ES-I3 (cell line): ENCODE measurements at regions not wholly inside any gene's neighbourhood (a gene's known extent, or its start where the extent isn't known, plus 50 kb on each side); places are given as distances from the start of the nearest gene placed in this dataset.

Experiments used
- H3K36me3 ChIP-seq: 2 replicates; pipeline ENCODE4 v1.6.1; 2013; ENCODE audit warnings: mild to moderate bottlenecking, low read length, control low read depth, moderate library complexity; ENCODE audit not compliant: insufficient read depth
- H3K4me1 ChIP-seq: 2 replicates; pipeline ENCODE4 v1.6.1; 2013; ENCODE audit warnings: mild to moderate bottlenecking, control low read depth, low read length; ENCODE audit not compliant: insufficient read depth
- H3K9ac ChIP-seq: 2 replicates; pipeline ENCODE4 v1.6.1; 2013; ENCODE audit warnings: low read depth, mild to moderate bottlenecking, low read length, moderate library complexity
- H3K9me3 ChIP-seq: 2 replicates; pipeline ENCODE4 v1.6.1; 2013; ENCODE audit warnings: mild to moderate bottlenecking, low read length, moderate library complexity; ENCODE audit not compliant: control insufficient read depth, insufficient read depth

- Histone ChIP-seq H3K9me3 (no peaks in the 10 kb centered on the region), H3K9ac (no peak overlapping the region), H3K4me1 (peaks cover 16% of the 10 kb centered on the region), H3K36me3 (no peaks in the 10 kb centered on the region)
Observed at GRCh38 chr15:66852064-66852905, 150.2 kb downstream of the SMAD6 start.

DNA sequence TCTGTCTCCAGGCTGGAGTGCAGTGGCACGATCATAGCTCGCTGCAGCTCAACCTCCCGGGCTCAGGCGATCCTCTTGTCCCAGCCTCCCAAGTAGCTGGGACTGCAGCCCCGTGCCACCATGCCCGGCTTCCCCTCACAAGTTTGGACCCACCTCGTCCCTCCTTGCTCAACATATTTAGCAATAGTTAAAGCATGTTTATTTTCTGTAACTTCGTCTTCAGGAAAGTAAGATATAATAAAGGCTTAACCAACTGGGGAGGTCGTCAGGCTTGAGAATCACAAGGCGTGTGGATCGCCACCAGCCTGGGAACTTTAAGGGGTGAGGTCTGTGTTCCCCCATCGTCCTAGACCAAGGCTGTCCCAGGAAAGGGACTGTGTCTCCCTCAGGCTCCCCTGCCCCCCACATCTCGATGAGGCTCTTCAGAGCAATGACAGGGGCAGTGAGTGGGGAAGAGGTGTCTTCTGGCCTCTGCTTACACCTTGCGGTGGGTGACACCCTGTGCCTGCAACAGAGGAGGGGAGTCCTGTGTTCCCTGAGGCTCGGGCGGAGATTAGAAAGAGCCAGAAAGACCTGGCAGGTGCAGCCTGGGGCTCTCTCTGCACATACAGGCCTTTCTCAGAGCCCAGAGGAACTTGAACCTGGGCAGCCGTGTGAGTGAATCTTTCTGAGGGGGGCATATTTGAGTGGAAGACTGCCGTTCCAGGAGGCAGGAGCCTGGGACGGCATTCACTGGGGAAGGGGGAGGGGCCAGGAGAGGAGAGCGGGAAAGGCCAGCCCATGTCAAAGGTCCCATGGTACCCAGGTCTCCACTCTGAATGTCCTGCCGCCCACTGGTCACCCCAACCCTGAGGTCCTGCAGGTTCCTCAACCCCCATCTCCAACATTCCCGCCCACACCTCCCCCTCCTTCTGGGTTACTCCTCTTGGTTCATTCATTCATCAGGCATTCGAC, 152.3 kb downstream of the SMAD6 start:
- Histone ChIP-seq H3K9me3 (no peaks in the 10 kb centered on the region), H3K9ac (no peak overlapping the region), H3K4me1 (peaks cover 16% of the 10 kb centered on the region), H3K36me3 (no peaks in the 10 kb centered on the region)

GRCh38 chr15:66855041-66855440, 153.0 kb downstream of the SMAD6 start:
- Histone ChIP-seq H3K9me3 (no peaks in the 10 kb centered on the region), H3K36me3 (no peaks in the 10 kb centered on the region), H3K9ac (no peak overlapping the region), H3K4me1 (peaks cover 16% of the 10 kb centered on the region)

DNA sequence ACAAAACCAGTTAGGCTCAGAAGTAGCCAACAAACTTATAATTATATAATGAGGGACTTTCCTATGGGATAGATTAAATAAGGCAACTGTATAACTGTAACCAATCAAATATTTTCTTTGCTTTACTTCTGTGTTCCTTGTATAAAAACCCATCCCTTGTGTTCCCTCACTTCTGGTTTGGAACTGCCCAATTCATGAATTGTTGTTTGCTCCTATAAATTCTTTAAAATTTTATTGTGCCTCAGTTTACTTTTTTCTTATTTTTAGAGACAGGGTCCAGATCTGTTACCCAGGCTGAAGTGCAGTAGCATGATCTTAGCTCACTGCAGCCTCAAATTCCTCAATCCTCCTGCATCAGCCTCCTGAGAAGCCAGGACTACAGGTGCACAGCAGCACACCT, 155.7 kb downstream of the SMAD6 start:
- Histone ChIP-seq H3K9me3 (no peaks in the 10 kb centered on the region), H3K4me1 (peaks cover 5% of the 10 kb centered on the region; the same call in 1 of the 2 replicates), H3K36me3 (no peaks in the 10 kb centered on the region), H3K9ac (no peak overlapping the region)

DNA sequence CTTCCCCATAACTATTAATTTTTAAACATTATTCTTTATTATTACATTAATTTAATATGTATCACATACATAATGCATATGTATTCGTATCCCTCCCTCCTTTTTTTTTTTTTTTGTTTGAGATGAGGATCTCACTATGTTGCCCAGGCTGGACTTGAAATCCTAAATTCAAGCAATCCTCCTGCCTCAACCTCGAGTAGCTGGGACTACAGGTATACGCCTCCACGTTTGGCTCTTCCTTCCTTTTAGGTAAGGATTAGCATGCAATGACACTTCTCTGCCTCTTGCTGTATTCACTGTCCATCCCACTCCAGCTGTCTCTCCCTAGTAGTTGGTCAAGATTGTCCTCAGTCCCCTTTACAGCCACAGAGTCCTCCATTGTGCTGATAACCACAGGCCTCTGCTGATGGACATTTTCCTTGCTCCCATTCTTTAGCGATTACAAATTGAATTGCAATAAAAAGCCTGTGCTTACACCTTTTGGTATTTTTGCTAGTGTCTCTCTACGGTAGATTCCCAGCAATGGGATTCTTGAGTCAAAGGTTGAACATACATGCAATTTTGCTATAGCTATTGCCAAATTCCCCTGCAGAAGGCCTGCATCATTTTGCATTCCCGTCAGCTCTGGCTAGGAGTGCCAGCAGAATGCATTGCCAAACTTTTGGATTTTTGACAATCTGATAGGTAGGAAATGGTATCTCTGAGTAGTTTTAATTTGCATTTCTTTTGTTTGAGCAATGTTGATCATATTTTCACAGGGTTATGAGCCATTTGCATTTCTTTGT, 156.6 kb downstream of the SMAD6 start:
- H3K4me1 ChIP-seq: peaks cover 5% of the 10 kb centered on the region; the same call in 1 of the 2 replicates

GRCh38 chr15:66859688-66860253, 157.7 kb downstream of the SMAD6 start:
- no peaks in the 10 kb centered on the region for H3K4me1 ChIP-seq
- no peaks in the 10 kb centered on the region for H3K36me3 ChIP-seq
- H3K9ac ChIP-seq: no peak overlapping the region
- H3K9me3 ChIP-seq: no peaks in the 10 kb centered on the region

More for the DNA sequence above, 156.6 kb downstream of the SMAD6 start:
- H3K36me3 ChIP-seq: no peaks in the 10 kb centered on the region
- H3K9ac ChIP-seq: no peak overlapping the region
- H3K9me3 ChIP-seq: no peaks in the 10 kb centered on the region

- no peaks in the 10 kb centered on the region for H3K36me3 ChIP-seq
- no peaks in the 10 kb centered on the region; the same call in 1 of the 2 replicates for H3K4me1 ChIP-seq
- H3K9ac ChIP-seq: no peak overlapping the region
- H3K9me3 ChIP-seq: no peaks in the 10 kb centered on the region
Observed at GRCh38 chr15:66860844-66861243, 158.8 kb downstream of the SMAD6 start.

GRCh38 chr15:66862111-66862939, 160.3 kb downstream of the SMAD6 start:
- Histone ChIP-seq H3K9ac (no peak overlapping the region), H3K9me3 (no peaks in the 10 kb centered on the region), H3K4me1 (peaks cover 2% of the 10 kb centered on the region; the same call in 1 of the 2 replicates), H3K36me3 (no peaks in the 10 kb centered on the region)

GRCh38 chr15:66862940-66863335, 160.9 kb downstream of the SMAD6 start:
- Histone ChIP-seq H3K4me1 (peaks cover 2% of the 10 kb centered on the region; the same call in 1 of the 2 replicates), H3K9ac (no peak overlapping the region), H3K9me3 (no peaks in the 10 kb centered on the region), H3K36me3 (no peaks in the 10 kb centered on the region)

- H3K36me3 ChIP-seq: no peaks in the 10 kb centered on the region
- peaks cover 2% of the 10 kb centered on the region; the same call in 1 of the 2 replicates for H3K4me1 ChIP-seq
- H3K9ac ChIP-seq: no peak overlapping the region
- H3K9me3 ChIP-seq: no peaks in the 10 kb centered on the region
Observed at GRCh38 chr15:66863390-66864085, 161.5 kb downstream of the SMAD6 start.

DNA sequence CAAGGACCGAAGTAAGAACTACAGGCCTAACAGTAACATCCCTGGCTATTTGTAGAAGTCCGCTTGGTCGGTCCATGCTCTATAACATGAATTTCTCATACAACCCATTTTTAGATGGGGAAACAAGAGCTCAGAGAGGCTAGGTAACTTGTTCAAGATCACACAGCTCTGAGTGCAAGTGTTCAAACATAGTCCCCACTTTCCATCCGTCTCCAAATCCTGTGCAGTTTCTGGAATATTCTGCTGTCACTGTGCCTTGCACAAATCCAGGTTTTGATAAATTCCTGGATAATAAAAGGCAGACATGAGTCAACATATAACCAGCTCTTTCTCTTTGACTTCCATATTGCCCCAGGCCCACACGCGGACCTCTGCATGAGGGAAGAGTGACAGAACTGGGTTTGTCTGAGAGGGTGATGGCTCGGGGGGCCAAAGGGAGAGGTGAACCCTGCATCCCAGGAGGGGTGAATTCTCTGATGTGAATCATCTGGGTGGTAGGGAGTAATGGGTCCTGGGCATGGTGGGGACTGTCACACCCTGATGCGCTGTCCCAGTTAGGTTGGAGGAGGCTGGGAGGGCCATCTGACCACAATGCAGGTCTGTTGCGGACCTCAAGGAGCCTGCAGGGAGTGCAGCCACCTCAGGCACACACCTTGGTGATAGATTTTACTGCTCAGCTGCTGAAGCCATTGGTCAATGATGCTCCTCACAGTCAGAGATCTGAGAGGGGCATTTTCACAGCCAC, 162.2 kb downstream of the SMAD6 start:
- no peaks in the 10 kb centered on the region for H3K9me3 ChIP-seq
- no peak overlapping the region for H3K9ac ChIP-seq
- no peaks in the 10 kb centered on the region for H3K36me3 ChIP-seq
- peaks cover 2% of the 10 kb centered on the region; the same call in 1 of the 2 replicates for H3K4me1 ChIP-seq

- Histone ChIP-seq H3K9ac (no peak overlapping the region), H3K4me1 (peaks cover 2% of the 10 kb centered on the region; the same call in 1 of the 2 replicates), H3K9me3 (no peaks in the 10 kb centered on the region), H3K36me3 (no peaks in the 10 kb centered on the region)
Observed at GRCh38 chr15:66864871-66865281, 162.8 kb downstream of the SMAD6 start.
